ENCODE measurements at regions not wholly inside any gene's neighbourhood (a gene's known extent, or its start where the extent isn't known, plus 50 kb on each side); places are given as distances from the start of the nearest gene placed in this dataset.

GRCh38 chr2:51995293-51995692 lies 963.4 kb upstream of the NRXN1 start:
- Histone ChIP-seq H3K4me3 (no peak overlapping the region), H3K27ac (no peak overlapping the region)
- no peak for DNase-seq (ENCODE audit: low spot score)
- no peak for TF ChIP-seq CTCF (IDR thresholded peaks at IDR 0.05)

GRCh38 chr2:51994123-51994763 lies 962.3 kb upstream of the NRXN1 start:
- DNase-seq (ENCODE audit: low spot score), result no peak
- no peak overlapping the region for H3K4me3 ChIP-seq
- no peak overlapping the region for H3K27ac ChIP-seq
- TF ChIP-seq CTCF (IDR thresholded peaks at IDR 0.05), result no peak

- no peak for TF ChIP-seq CTCF (IDR thresholded peaks at IDR 0.05)
Observed at GRCh38 chr2:51990684-51991083, 958.8 kb upstream of the NRXN1 start.

GRCh38 chr2:51986101-51986500 lies 954.2 kb upstream of the NRXN1 start:
- no peak overlapping the region for H3K27ac ChIP-seq
- H3K4me3 ChIP-seq, result no peak overlapping the region
- no peak for TF ChIP-seq CTCF (IDR thresholded peaks at IDR 0.05)
- no peak for DNase-seq (ENCODE audit: low spot score)

More at GRCh38 chr2:51990684-51991083, 958.8 kb upstream of the NRXN1 start:
- H3K4me3 ChIP-seq, result no peak overlapping the region
- H3K27ac ChIP-seq, result no peak overlapping the region
- no peak for DNase-seq (ENCODE audit: low spot score)

GRCh38 chr2:51981783-51982182 lies 949.9 kb upstream of the NRXN1 start:
- H3K4me3 ChIP-seq, result no peak overlapping the region
- no peak overlapping the region for H3K27ac ChIP-seq
- no peak for DNase-seq (ENCODE audit: low spot score)
- TF ChIP-seq CTCF (IDR thresholded peaks at IDR 0.05), result no peak

GRCh38 chr2:51976623-51977022 lies 944.7 kb upstream of the NRXN1 start:
- Histone ChIP-seq H3K4me3 (no peak overlapping the region), H3K27ac (no peak overlapping the region)
- no peak for DNase-seq (ENCODE audit: low spot score)
- TF ChIP-seq CTCF (IDR thresholded peaks at IDR 0.05), result no peak

- no peak overlapping the region for H3K4me3 ChIP-seq
- DNase-seq (ENCODE audit: low spot score), result no peak
- TF ChIP-seq CTCF (IDR thresholded peaks at IDR 0.05), result no peak
- no peak overlapping the region for H3K27ac ChIP-seq
Observed at GRCh38 chr2:51971136-51971535, 939.2 kb upstream of the NRXN1 start.
